B cell (primary cell): ENCODE measurements at regions not wholly inside any gene's neighbourhood (a gene's known extent, or its start where the extent isn't known, plus 50 kb on each side); places are given as distances from the start of the nearest gene placed in this dataset.

Experiments used
- ATAC-seq: fragments of 200-7000 bp; cut with Tn5 transposase; one replicate; pipeline ENCODE4 v1.10.0; 2021; ENCODE audit warnings: low read depth, mild to moderate bottlenecking, moderate number of reproducible peaks, moderate library complexity
- CTCF ChIA-PET: fragments of 350-600 bp; sonication (Branson Sonifier 250); formaldehyde crosslinking; loops from one replicate; lab custom pipeline; 2021; ENCODE audit warnings: antibody characterized with exemption, inconsistent platforms; lab: Charles Lee
- POLR2A ChIA-PET: fragments of 350-600 bp; sonication (Branson Sonifier 250); formaldehyde crosslinking; loops from one replicate; lab custom pipeline; 2021; ENCODE audit warnings: antibody characterized with exemption; lab: Charles Lee
- DNase-seq: peaks from one replicate; pipeline ENCODE4 v3.0.0; 2013
- H2AFZ ChIP-seq: 2 replicates; pipeline ENCODE4 v1.6.1; 2012; ENCODE audit warnings: mild to moderate bottlenecking, low read depth, low read length; ENCODE audit not compliant: insufficient read depth, poor library complexity, severe bottlenecking
- H3K27ac ChIP-seq, 2 donors: 1 replicate in 1 of 2; 2 replicates in 1 of 2; pipeline ENCODE4 v1.5.1; 2012 to 2013; ENCODE audit warnings: low read length in 2 of 2, mild to moderate bottlenecking in 2 of 2, moderate library complexity in 1 of 2
- H3K27me3 ChIP-seq, 4 experiments: fragments of 200-600 bp in 1 of 4; sonication (generic) in 1 of 4; replicated peaks in 1 of 4; 1 replicate in 2 of 4; 2 replicates in 2 of 4; pipeline versions ENCODE4 v1.6.1 to v1.7.0; 2013 to 2016; ENCODE audit warnings: low read length in 3 of 4, mild to moderate bottlenecking in 2 of 4, mixed read lengths in 1 of 4, moderate library complexity in 1 of 4; ENCODE audit not compliant: insufficient read depth in 4 of 4, control insufficient read depth in 3 of 4; ENCODE audit errors: control extremely low read depth in 1 of 4
- H3K36me3 ChIP-seq, 2 experiments: replicated peaks in 1 of 2; 1 replicate in 1 of 2; 2 replicates in 1 of 2; pipeline versions ENCODE4 v1.6.1 to v1.7.1; 2013; ENCODE audit warnings: low read length in 1 of 2; ENCODE audit not compliant: insufficient read depth in 2 of 2, control insufficient read depth in 1 of 2; ENCODE audit errors: control extremely low read depth in 1 of 2, extremely low read depth in 1 of 2
- H3K4me1 ChIP-seq, 2 donors: fragments of 200-600 bp in 1 of 2; sonication (generic) in 1 of 2; 1 replicate in 1 of 2; 2 replicates in 1 of 2; pipeline versions ENCODE4 v1.5.1 to v1.6.1; 2013 to 2017; ENCODE audit warnings: low read length in 2 of 2; ENCODE audit not compliant: control insufficient read depth in 2 of 2, insufficient read depth in 2 of 2
- H3K4me2 ChIP-seq: replicated peaks from 2 replicates; pipeline ENCODE3; 2012; ENCODE audit warnings: mild to moderate bottlenecking, low read depth, low read length; ENCODE audit not compliant: poor library complexity, severe bottlenecking
- H3K4me3 ChIP-seq, 5 experiments: fragments of 200-600 bp in 1 of 5; sonication (generic) in 1 of 5; 1 replicate in 3 of 5; 2 replicates in 2 of 5; pipeline versions ENCODE4 v1.5.1 to v1.7.0; 2011 to 2016; ENCODE audit warnings: low read length in 4 of 5, mild to moderate bottlenecking in 4 of 5, low read depth in 2 of 5, control low read depth in 1 of 5, moderate library complexity in 1 of 5; ENCODE audit not compliant: insufficient read depth in 1 of 5; ENCODE audit errors: control extremely low read depth in 1 of 5, extremely low read depth in 1 of 5
- H3K79me2 ChIP-seq: fragments of 200-600 bp; sonication (generic); one replicate; pipeline ENCODE4 v1.6.0; 2016; ENCODE audit warnings: low read length; ENCODE audit not compliant: control insufficient read depth, insufficient read depth
- H3K9ac ChIP-seq: fragments of 200-600 bp; sonication (generic); 2 replicates; pipeline ENCODE4 v1.6.1; 2017; ENCODE audit warnings: mild to moderate bottlenecking, low read length, moderate library complexity
- H3K9me3 ChIP-seq, 3 donors: one replicate each; pipeline versions ENCODE4 v1.6.1 to v1.7.1; 2013; ENCODE audit warnings: low read length in 2 of 3; ENCODE audit not compliant: control insufficient read depth in 2 of 3, insufficient read depth in 1 of 3; ENCODE audit errors: control extremely low read depth in 1 of 3
- H4K20me1 ChIP-seq: 2 replicates; pipeline ENCODE4 v1.6.0; 2012; ENCODE audit warnings: mild to moderate bottlenecking, low read length; ENCODE audit not compliant: insufficient read depth, control insufficient read depth, poor library complexity, severe bottlenecking
- H3K27ac Mint-ChIP-seq: one replicate; pipeline ENCODE4 v1.8.0; 2021; ENCODE audit warnings: mixed read lengths
- H3K27me3 Mint-ChIP-seq: one replicate; pipeline ENCODE4 v1.8.0; 2021; ENCODE audit warnings: mixed read lengths
- H3K4me1 Mint-ChIP-seq: one replicate; pipeline ENCODE4 v1.8.0; 2021; ENCODE audit warnings: mixed read lengths
- H3K4me3 Mint-ChIP-seq: one replicate; pipeline ENCODE4 v1.8.0; 2021; ENCODE audit warnings: mixed read lengths
- H3K9me3 Mint-ChIP-seq: one replicate; pipeline ENCODE4 v1.8.0; 2022; ENCODE audit warnings: mixed read lengths; ENCODE audit not compliant: insufficient read depth
- CTCF ChIP-seq: fragments of 200-600 bp; IDR thresholded peaks from one replicate; pipeline ENCODE4 v1.8.0; 2022; ENCODE audit warnings: antibody characterized with exemption, mild to moderate bottlenecking
- EZH2 ChIP-seq: IDR thresholded peaks from 2 replicates; pipeline ENCODE4 v1.6.1; 2012; ENCODE audit warnings: borderline replicate concordance, low read depth, mild to moderate bottlenecking, moderate library complexity, low read length; ENCODE audit not compliant: insufficient read depth, poor library complexity, severe bottlenecking
- WGBS: methylation state at CpG from one replicate; pipeline ENCODE4 v1.1.5; 2013; ENCODE audit warnings: missing lambda C conversion rate; ENCODE audit not compliant: insufficient coverage; 5-methylcytosine and 5-hydroxymethylcytosine counted together
- intact Hi-C: fragments of 100-400 bp; cut with micrococcal nuclease; formaldehyde crosslinking; loops from one replicate; pipeline ENCODE4 v1.10.0; 2022

GRCh38 chr11:80315200-80315599 lies 874.4 kb upstream of the TENM4 start:
- CTCF ChIA-PET, result no interaction called here
- H3K9me3 Mint-ChIP-seq, result no peaks in the 10 kb centered on the region
- Histone ChIP-seq H3K9ac (no peak overlapping the region), H3K79me2 (no peaks in the 10 kb centered on the region), H3K9me3 (no peaks in the 10 kb centered on the region), H3K4me1 (no peaks in the 10 kb centered on the region), H3K36me3 (no peaks in the 10 kb centered on the region), H4K20me1 (no peaks in the 10 kb centered on the region), H3K4me2 (no peak overlapping the region), H3K4me3 (no peak overlapping the region), H3K27ac (no peak overlapping the region), H2AFZ (no peak overlapping the region), H3K27me3 (no peaks in the 10 kb centered on the region)
- no peak for ATAC-seq
- no peaks in the 10 kb centered on the region for H3K27me3 Mint-ChIP-seq
- no peaks in the 10 kb centered on the region for H3K4me1 Mint-ChIP-seq
- DNase-seq, result no peak
- no peak overlapping the region for H3K4me3 Mint-ChIP-seq
- no peak for TF ChIP-seq EZH2
- no peak for TF ChIP-seq CTCF
- intact Hi-C loops, result no loop called here
- WGBS, result 48% methylated on average over 2 of the region's 2 CpGs
- POLR2A ChIA-PET, result no interaction called here
- no peak overlapping the region for H3K27ac Mint-ChIP-seq

GRCh38 chr11:80309301-80309700 lies 868.5 kb upstream of the TENM4 start:
- Histone ChIP-seq H3K4me3 (no peak overlapping the region), H3K4me2 (no peak overlapping the region), H3K79me2 (no peaks in the 10 kb centered on the region), H2AFZ (no peak overlapping the region), H4K20me1 (no peaks in the 10 kb centered on the region), H3K27me3 (no peaks in the 10 kb centered on the region), H3K36me3 (no peaks in the 10 kb centered on the region), H3K4me1 (no peaks in the 10 kb centered on the region), H3K9ac (no peak overlapping the region), H3K9me3 (peaks cover 0 to 2% (median 0%) of the 10 kb centered on the region in 3 donors), H3K27ac (no peak overlapping the region)
- Mint-ChIP-seq H3K9me3 (peaks cover 2% of the 10 kb centered on the region), H3K27me3 (no peaks in the 10 kb centered on the region), H3K4me1 (no peaks in the 10 kb centered on the region), H3K4me3 (no peak overlapping the region), H3K27ac (no peak overlapping the region)
- no peak for DNase-seq
- intact Hi-C loops, result no loop called here
- TF ChIP-seq CTCF (no peak), EZH2 (no peak)
- CTCF ChIA-PET, result no interaction called here
- ATAC-seq, result no peak
- POLR2A ChIA-PET, result no interaction called here
